Astrocyte (in vitro differentiated cells and primary cell): ENCODE measurements at regions not wholly inside any gene's neighbourhood (a gene's known extent, or its start where the extent isn't known, plus 50 kb on each side); places are given as distances from the start of the nearest gene placed in this dataset.

Experiments
- CTCF ChIP-seq: IDR thresholded peaks from 2 replicates; pipeline ENCODE4 v1.5.1; 2011; ENCODE audit warnings: low read depth, mild to moderate bottlenecking, inconsistent platforms, low read length, moderate library complexity; ENCODE audit not compliant: insufficient read depth
- EZH2 ChIP-seq: IDR thresholded peaks from 2 replicates; pipeline ENCODE4 v1.6.1; 2012; ENCODE audit warnings: mild to moderate bottlenecking, low read length, inconsistent platforms; ENCODE audit not compliant: insufficient read depth

GRCh38 chr9:92186631-92187030 lies 71.4 kb upstream of the SPTLC1 start:
- no peak for TF ChIP-seq CTCF
- no peak for TF ChIP-seq EZH2
